ENCODE measurements at regions not wholly inside any gene's neighbourhood (a gene's known extent, or its start where the extent isn't known, plus 50 kb on each side); places are given as distances from the start of the nearest gene placed in this dataset.

DNA sequence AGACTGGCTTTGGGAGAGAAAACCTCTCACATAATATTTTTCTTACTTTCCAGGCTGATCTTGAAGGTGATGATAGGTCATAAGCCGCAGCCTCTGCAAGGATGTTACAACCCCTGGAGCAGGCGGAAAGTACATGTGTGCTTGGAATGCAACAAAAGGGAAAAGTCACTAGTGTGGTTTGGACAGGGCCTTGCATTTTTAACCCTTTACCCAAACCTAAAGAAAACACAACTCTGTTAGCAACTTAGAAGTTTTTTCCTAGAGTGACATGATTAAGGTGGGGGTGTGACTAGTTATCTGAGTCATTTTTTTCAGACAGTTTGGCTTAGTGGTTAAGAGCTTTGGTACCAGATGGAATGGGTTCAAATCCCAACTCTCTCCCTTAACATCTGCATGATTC, 97.0 kb downstream of the TMEM30B start:
- H3K4me3 ChIP-seq (ENCODE audit: insufficient read depth, low read depth, low read length), result no peak overlapping the region
- H3K27me3 ChIP-seq (ENCODE audit: control insufficient read depth, insufficient read depth, low read length, poor library complexity, severe bottlenecking), result no peaks in the 10 kb centered on the region
- H3K4me1 ChIP-seq (ENCODE audit: control insufficient read depth, insufficient read depth, low read length), result peaks cover 11% of the 10 kb centered on the region
- 73 to 94% methylated on average over 2 of the region's 2 CpGs for WGBS, 2 experiments
- H3K36me3 ChIP-seq (ENCODE audit: control insufficient read depth, insufficient read depth, low read length), result no peaks in the 10 kb centered on the region
- no peak overlapping the region for H3K27ac ChIP-seq (ENCODE audit: insufficient read depth, low read depth, low read length, poor library complexity, severe bottlenecking)
- no peaks in the 10 kb centered on the region for H3K9me3 ChIP-seq (ENCODE audit: control insufficient read depth, low read length)

- no peaks in the 10 kb centered on the region for H3K9me3 ChIP-seq (ENCODE audit: control insufficient read depth, low read length)
- no peaks in the 10 kb centered on the region for H3K27me3 ChIP-seq (ENCODE audit: control insufficient read depth, insufficient read depth, low read length, poor library complexity, severe bottlenecking)
- H3K4me3 ChIP-seq (ENCODE audit: insufficient read depth, low read depth, low read length), result no peak overlapping the region
- no peak overlapping the region for H3K27ac ChIP-seq (ENCODE audit: insufficient read depth, low read depth, low read length, poor library complexity, severe bottlenecking)
- H3K36me3 ChIP-seq (ENCODE audit: control insufficient read depth, insufficient read depth, low read length), result no peaks in the 10 kb centered on the region
- WGBS, 2 experiments, result 82 to 83% methylated on average over 6 of the region's 6 CpGs
- H3K4me1 ChIP-seq (ENCODE audit: control insufficient read depth, insufficient read depth, low read length), result peaks cover 11% of the 10 kb centered on the region
Measured at GRCh38 chr14:61183196-61183885, 97.8 kb downstream of the TMEM30B start.

GRCh38 chr14:61179796-61180398, 101.2 kb downstream of the TMEM30B start:
- no peaks in the 10 kb centered on the region for H3K9me3 ChIP-seq (ENCODE audit: control insufficient read depth, low read length)
- H3K27ac ChIP-seq (ENCODE audit: insufficient read depth, low read depth, low read length, poor library complexity, severe bottlenecking), result no peak overlapping the region
- 93 to 96% methylated on average over 7 of the region's 7 CpGs for WGBS, 2 experiments
- H3K4me1 ChIP-seq (ENCODE audit: control insufficient read depth, insufficient read depth, low read length), result peaks cover 2% of the 10 kb centered on the region
- H3K4me3 ChIP-seq (ENCODE audit: insufficient read depth, low read depth, low read length), result no peak overlapping the region
- H3K27me3 ChIP-seq (ENCODE audit: control insufficient read depth, insufficient read depth, low read length, poor library complexity, severe bottlenecking), result no peaks in the 10 kb centered on the region
- no peaks in the 10 kb centered on the region for H3K36me3 ChIP-seq (ENCODE audit: control insufficient read depth, insufficient read depth, low read length)

GRCh38 chr14:61179061-61179690, 102.0 kb downstream of the TMEM30B start:
- WGBS, 2 experiments, result 83 to 85% methylated on average over 7 of the region's 7 CpGs
- Histone ChIP-seq H3K36me3 (ENCODE audit: control insufficient read depth, insufficient read depth, low read length) (no peaks in the 10 kb centered on the region), H3K27me3 (ENCODE audit: control insufficient read depth, insufficient read depth, low read length, poor library complexity, severe bottlenecking) (no peaks in the 10 kb centered on the region), H3K9me3 (ENCODE audit: control insufficient read depth, low read length) (no peaks in the 10 kb centered on the region), H3K27ac (ENCODE audit: insufficient read depth, low read depth, low read length, poor library complexity, severe bottlenecking) (no peak overlapping the region), H3K4me3 (ENCODE audit: insufficient read depth, low read depth, low read length) (no peak overlapping the region), H3K4me1 (ENCODE audit: control insufficient read depth, insufficient read depth, low read length) (peaks cover 6% of the 10 kb centered on the region)

GRCh38 chr14:61178226-61179060, 102.7 kb downstream of the TMEM30B start:
- 88 to 91% methylated on average over 7 of the region's 7 CpGs for WGBS, 2 experiments
- Histone ChIP-seq H3K27me3 (ENCODE audit: control insufficient read depth, insufficient read depth, low read length, poor library complexity, severe bottlenecking) (no peaks in the 10 kb centered on the region), H3K27ac (ENCODE audit: insufficient read depth, low read depth, low read length, poor library complexity, severe bottlenecking) (no peak overlapping the region), H3K36me3 (ENCODE audit: control insufficient read depth, insufficient read depth, low read length) (no peaks in the 10 kb centered on the region), H3K4me3 (ENCODE audit: insufficient read depth, low read depth, low read length) (no peak overlapping the region), H3K4me1 (ENCODE audit: control insufficient read depth, insufficient read depth, low read length) (peaks cover 6% of the 10 kb centered on the region), H3K9me3 (ENCODE audit: control insufficient read depth, low read length) (no peaks in the 10 kb centered on the region)

- no peak overlapping the region for H3K4me3 ChIP-seq (ENCODE audit: insufficient read depth, low read depth, low read length)
- H3K9me3 ChIP-seq (ENCODE audit: control insufficient read depth, low read length), result no peaks in the 10 kb centered on the region
- no peaks in the 10 kb centered on the region for H3K36me3 ChIP-seq (ENCODE audit: control insufficient read depth, insufficient read depth, low read length)
- H3K27me3 ChIP-seq (ENCODE audit: control insufficient read depth, insufficient read depth, low read length, poor library complexity, severe bottlenecking), result no peaks in the 10 kb centered on the region
- H3K4me1 ChIP-seq (ENCODE audit: control insufficient read depth, insufficient read depth, low read length), result peaks cover 6% of the 10 kb centered on the region
- 79 to 82% methylated on average over 14 of the region's 14 CpGs for WGBS, 2 experiments
- no peak overlapping the region for H3K27ac ChIP-seq (ENCODE audit: insufficient read depth, low read depth, low read length, poor library complexity, severe bottlenecking)
Measured at GRCh38 chr14:61177279-61178225, 103.6 kb downstream of the TMEM30B start.

DNA sequence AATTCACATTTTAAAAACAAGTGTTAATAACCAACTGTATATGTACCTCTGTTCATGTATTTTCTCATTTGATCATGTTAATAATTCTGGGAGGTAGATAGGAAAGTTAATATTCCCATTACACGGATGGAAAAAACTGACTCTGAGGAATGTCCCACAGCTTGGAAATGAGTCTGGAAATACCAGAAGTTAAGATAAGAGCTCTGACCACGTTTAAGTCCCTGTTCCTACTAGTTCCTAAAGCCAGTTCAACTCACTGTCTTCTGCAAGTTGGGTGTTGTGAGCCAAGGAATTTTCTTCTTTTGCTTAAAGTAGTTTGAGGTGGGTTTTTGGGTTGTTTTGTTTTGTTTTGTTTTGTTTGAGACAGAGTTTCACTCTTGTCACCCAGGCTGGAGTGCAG, 104.5 kb downstream of the TMEM30B start:
- Histone ChIP-seq H3K36me3 (ENCODE audit: control insufficient read depth, insufficient read depth, low read length) (no peaks in the 10 kb centered on the region), H3K9me3 (ENCODE audit: control insufficient read depth, low read length) (no peaks in the 10 kb centered on the region), H3K27ac (ENCODE audit: insufficient read depth, low read depth, low read length, poor library complexity, severe bottlenecking) (no peak overlapping the region), H3K4me3 (ENCODE audit: insufficient read depth, low read depth, low read length) (no peak overlapping the region), H3K4me1 (ENCODE audit: control insufficient read depth, insufficient read depth, low read length) (peaks cover 8% of the 10 kb centered on the region), H3K27me3 (ENCODE audit: control insufficient read depth, insufficient read depth, low read length, poor library complexity, severe bottlenecking) (no peaks in the 10 kb centered on the region)
- WGBS, 2 experiments, result 85 to 88% methylated on average over 2 of the region's 2 CpGs

GRCh38 chr14:61174987-61175386, 106.2 kb downstream of the TMEM30B start:
- Histone ChIP-seq H3K4me3 (ENCODE audit: insufficient read depth, low read depth, low read length) (no peak overlapping the region), H3K36me3 (ENCODE audit: control insufficient read depth, insufficient read depth, low read length) (no peaks in the 10 kb centered on the region), H3K9me3 (ENCODE audit: control insufficient read depth, low read length) (no peaks in the 10 kb centered on the region), H3K4me1 (ENCODE audit: control insufficient read depth, insufficient read depth, low read length) (peaks cover 11% of the 10 kb centered on the region), H3K27me3 (ENCODE audit: control insufficient read depth, insufficient read depth, low read length, poor library complexity, severe bottlenecking) (no peaks in the 10 kb centered on the region), H3K27ac (ENCODE audit: insufficient read depth, low read depth, low read length, poor library complexity, severe bottlenecking) (no peak overlapping the region)
- 74 to 88% methylated on average over 2 of the region's 2 CpGs for WGBS, 2 experiments

DNA sequence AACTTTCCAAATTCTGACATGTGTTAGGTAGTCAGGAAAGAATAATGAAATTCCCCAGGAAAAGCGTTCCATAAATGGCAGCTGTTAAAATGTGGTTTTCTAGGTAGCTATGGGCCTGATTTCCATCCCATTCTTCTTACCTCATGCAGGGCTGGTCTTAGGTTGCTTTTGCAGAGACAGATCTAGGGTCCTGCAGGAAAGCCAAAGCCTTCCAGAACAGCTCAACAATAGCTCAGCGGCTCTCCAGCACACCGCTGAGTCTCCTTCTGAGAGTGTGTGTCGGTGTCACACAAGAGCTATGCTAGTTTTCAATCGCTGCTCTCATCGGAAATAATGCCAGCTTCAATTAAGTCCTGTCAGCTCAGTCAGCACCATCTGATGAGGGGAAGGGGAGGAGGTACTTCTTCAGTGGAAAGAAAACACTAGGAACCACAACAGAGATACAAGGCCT, 106.7 kb downstream of the TMEM30B start:
- Histone ChIP-seq H3K27ac (ENCODE audit: insufficient read depth, low read depth, low read length, poor library complexity, severe bottlenecking) (no peak overlapping the region), H3K4me3 (ENCODE audit: insufficient read depth, low read depth, low read length) (no peak overlapping the region), H3K4me1 (ENCODE audit: control insufficient read depth, insufficient read depth, low read length) (peaks cover 11% of the 10 kb centered on the region), H3K9me3 (ENCODE audit: control insufficient read depth, low read length) (no peaks in the 10 kb centered on the region), H3K36me3 (ENCODE audit: control insufficient read depth, insufficient read depth, low read length) (no peaks in the 10 kb centered on the region), H3K27me3 (ENCODE audit: control insufficient read depth, insufficient read depth, low read length, poor library complexity, severe bottlenecking) (no peaks in the 10 kb centered on the region)
- WGBS, 2 experiments, result 14 to 20% methylated on average over 6 of the region's 6 CpGs

Measured in ectodermal cell (in vitro differentiated cells).